ENCODE measurements at regions not wholly inside any gene's neighbourhood (a gene's known extent, or its start where the extent isn't known, plus 50 kb on each side); places are given as distances from the start of the nearest gene placed in this dataset.

GRCh38 chr18:44374966-44375365 lies 305.7 kb upstream of the SETBP1 start:
- TF ChIP-seq CTCF (IDR thresholded peaks at IDR 0.05) (no peak), ZFX (IDR thresholded peaks at IDR 0.05; ENCODE audit: borderline replicate concordance) (no peak)
